ENCODE measurements at regions not wholly inside any gene's neighbourhood (a gene's known extent, or its start where the extent isn't known, plus 50 kb on each side); places are given as distances from the start of the nearest gene placed in this dataset.

- Histone ChIP-seq H3F3A (ENCODE audit: low read depth) (no peaks in the 10 kb centered on the region), H3K4me1 (no peaks in the 10 kb centered on the region), H3K27me3 (no peaks in the 10 kb centered on the region), H4K20me1 (ENCODE audit: low read depth) (no peaks in the 10 kb centered on the region), H3K4me3 (no peak overlapping the region), H3K9me3 (ENCODE audit: low read depth) (peaks cover 3% of the 10 kb centered on the region), H3K9ac (no peak overlapping the region), H3K27ac (no peak overlapping the region), H2AFZ (replicated peaks) (no peak overlapping the region), H3K4me2 (no peak overlapping the region), H3K79me2 (ENCODE audit: low read depth) (no peaks in the 10 kb centered on the region), H3K36me3 (no peaks in the 10 kb centered on the region)
- H3K4me1 Mint-ChIP-seq = no peaks in the 10 kb centered on the region
- no peak overlapping the region for H3K27ac Mint-ChIP-seq
- no peaks in the 10 kb centered on the region for H3K36me3 Mint-ChIP-seq
- H3K4me3 Mint-ChIP-seq = no peak overlapping the region
- DNase-seq (ENCODE audit: low spot score) = no peak
- no peaks in the 10 kb centered on the region for H3K27me3 Mint-ChIP-seq (ENCODE audit: insufficient read depth, low read depth)
- TF ChIP-seq EZH2phosphoT487 (IDR thresholded peaks at IDR 0.05) (no peak), EZH2 (IDR thresholded peaks at IDR 0.05) (no peak), CTCF (IDR thresholded peaks at IDR 0.05) (no peak)
- H3K9me3 Mint-ChIP-seq = peaks cover 3% of the 10 kb centered on the region
These were observed 146.1 kb upstream of the CTNNB1 start for GRCh38 chr3:41053220-41053619.

- H3K27me3 ChIP-seq = no peaks in the 10 kb centered on the region
- Mint-ChIP-seq H3K27ac (no peak overlapping the region), H3K4me1 (no peaks in the 10 kb centered on the region), H3K4me3 (no peak overlapping the region), H3K36me3 (no peaks in the 10 kb centered on the region), H3K9me3 (no peaks in the 10 kb centered on the region), H3K27me3 (ENCODE audit: insufficient read depth, low read depth) (no peaks in the 10 kb centered on the region)
- no peak overlapping the region for H3K9ac ChIP-seq
- no peak overlapping the region for H3K4me3 ChIP-seq
- H3K4me1 ChIP-seq = no peaks in the 10 kb centered on the region
- H3K9me3 ChIP-seq (ENCODE audit: low read depth) = no peaks in the 10 kb centered on the region
- no peak overlapping the region for H3K4me2 ChIP-seq
- no peak overlapping the region for H3K27ac ChIP-seq
- no peak for TF ChIP-seq EZH2 (IDR thresholded peaks at IDR 0.05)
- no peak for TF ChIP-seq CTCF (IDR thresholded peaks at IDR 0.05)
- no peak for TF ChIP-seq EZH2phosphoT487 (IDR thresholded peaks at IDR 0.05)
- no peaks in the 10 kb centered on the region for H3K79me2 ChIP-seq (ENCODE audit: low read depth)
- no peak for DNase-seq (ENCODE audit: low spot score)
- H3K36me3 ChIP-seq = no peaks in the 10 kb centered on the region
- H4K20me1 ChIP-seq (ENCODE audit: low read depth) = no peaks in the 10 kb centered on the region
- H2AFZ ChIP-seq (replicated peaks) = no peak overlapping the region
- no peaks in the 10 kb centered on the region for H3F3A ChIP-seq (ENCODE audit: low read depth)
These were observed 139.2 kb upstream of the CTNNB1 start for GRCh38 chr3:41060106-41060505.

- no peaks in the 10 kb centered on the region for H3K36me3 ChIP-seq
- Mint-ChIP-seq H3K4me3 (no peak overlapping the region), H3K27me3 (ENCODE audit: insufficient read depth, low read depth) (peaks cover 5% of the 10 kb centered on the region), H3K4me1 (peaks cover 9% of the 10 kb centered on the region), H3K36me3 (no peaks in the 10 kb centered on the region), H3K9me3 (no peaks in the 10 kb centered on the region), H3K27ac (no peak overlapping the region)
- DNase-seq (ENCODE audit: low spot score) = no peak
- no peaks in the 10 kb centered on the region for H3K79me2 ChIP-seq (ENCODE audit: low read depth)
- H2AFZ ChIP-seq (replicated peaks) = no peak overlapping the region
- H3F3A ChIP-seq (ENCODE audit: low read depth) = no peaks in the 10 kb centered on the region
- peaks cover 3% of the 10 kb centered on the region for H3K4me1 ChIP-seq
- no peak overlapping the region for H3K4me3 ChIP-seq
- no peaks in the 10 kb centered on the region for H4K20me1 ChIP-seq (ENCODE audit: low read depth)
- H3K9me3 ChIP-seq (ENCODE audit: low read depth) = no peaks in the 10 kb centered on the region
- no peak overlapping the region for H3K4me2 ChIP-seq
- H3K9ac ChIP-seq = no peak overlapping the region
- no peaks in the 10 kb centered on the region for H3K27me3 ChIP-seq
- no peak overlapping the region for H3K27ac ChIP-seq
- TF ChIP-seq EZH2phosphoT487 (IDR thresholded peaks at IDR 0.05) (no peak), EZH2 (IDR thresholded peaks at IDR 0.05) (no peak)
These were observed 135.2 kb upstream of the CTNNB1 start for GRCh38 chr3:41064070-41064469.

- Histone ChIP-seq H3K4me1 (peaks cover 8% of the 10 kb centered on the region), H3K4me3 (no peak overlapping the region), H3K27me3 (no peaks in the 10 kb centered on the region), H3K79me2 (ENCODE audit: low read depth) (no peaks in the 10 kb centered on the region), H3K9me3 (ENCODE audit: low read depth) (no peaks in the 10 kb centered on the region), H2AFZ (replicated peaks) (no peak overlapping the region), H3F3A (ENCODE audit: low read depth) (no peaks in the 10 kb centered on the region), H4K20me1 (ENCODE audit: low read depth) (no peaks in the 10 kb centered on the region), H3K27ac (no peak overlapping the region), H3K4me2 (no peak overlapping the region), H3K36me3 (no peaks in the 10 kb centered on the region), H3K9ac (no peak overlapping the region)
- no peak for TF ChIP-seq EZH2phosphoT487 (IDR thresholded peaks at IDR 0.05)
- TF ChIP-seq EZH2 (IDR thresholded peaks at IDR 0.05) = no peak
- TF ChIP-seq CTCF (IDR thresholded peaks at IDR 0.05) = no peak
- no peak overlapping the region for H3K27ac Mint-ChIP-seq
- peaks cover 11% of the 10 kb centered on the region for H3K4me1 Mint-ChIP-seq
- H3K27me3 Mint-ChIP-seq (ENCODE audit: insufficient read depth, low read depth) = peaks cover 5% of the 10 kb centered on the region
- no peaks in the 10 kb centered on the region for H3K9me3 Mint-ChIP-seq
- no peak overlapping the region for H3K4me3 Mint-ChIP-seq
- no peak for DNase-seq (ENCODE audit: low spot score)
- H3K36me3 Mint-ChIP-seq = no peaks in the 10 kb centered on the region
These were observed 134.8 kb upstream of the CTNNB1 start for GRCh38 chr3:41064526-41064925.

Measured in neural progenitor cell (in vitro differentiated cells).